ENCODE measurements at regions not wholly inside any gene's neighbourhood (a gene's known extent, or its start where the extent isn't known, plus 50 kb on each side); places are given as distances from the start of the nearest gene placed in this dataset.
"Not testable (repeated sequence)": the region's sequence is repeated elsewhere in the genome, so short reads cannot be mapped to it uniquely, and the experiment has no call there.

- DNase-seq = no peak
These were observed 119.7 kb downstream of the MACROH2A1 start for GRCh38 chr5:135279328-135279727.

GRCh38 chr5:135276151-135276550, 122.9 kb downstream of the MACROH2A1 start:
- DNase-seq = no peak

- no peak for DNase-seq
These were observed 125.8 kb downstream of the MACROH2A1 start for GRCh38 chr5:135273212-135273611.

- DNase-seq = no peak
These were observed 126.7 kb downstream of the MACROH2A1 start for GRCh38 chr5:135272311-135272805.

- DNase-seq = no peak
These were observed 127.3 kb downstream of the MACROH2A1 start for GRCh38 chr5:135271533-135272310.

- DNase-seq = no peak
These were observed 129.1 kb downstream of the MACROH2A1 start for GRCh38 chr5:135269931-135270421.

- DNase-seq = no peak
These were observed 129.8 kb downstream of the MACROH2A1 start for GRCh38 chr5:135269199-135269598.

- no peak for DNase-seq
These were observed 132.1 kb downstream of the MACROH2A1 start for GRCh38 chr5:135266975-135267374.

GRCh38 chr5:135266303-135266635, 132.8 kb downstream of the MACROH2A1 start:
- no peak for DNase-seq

DNA sequence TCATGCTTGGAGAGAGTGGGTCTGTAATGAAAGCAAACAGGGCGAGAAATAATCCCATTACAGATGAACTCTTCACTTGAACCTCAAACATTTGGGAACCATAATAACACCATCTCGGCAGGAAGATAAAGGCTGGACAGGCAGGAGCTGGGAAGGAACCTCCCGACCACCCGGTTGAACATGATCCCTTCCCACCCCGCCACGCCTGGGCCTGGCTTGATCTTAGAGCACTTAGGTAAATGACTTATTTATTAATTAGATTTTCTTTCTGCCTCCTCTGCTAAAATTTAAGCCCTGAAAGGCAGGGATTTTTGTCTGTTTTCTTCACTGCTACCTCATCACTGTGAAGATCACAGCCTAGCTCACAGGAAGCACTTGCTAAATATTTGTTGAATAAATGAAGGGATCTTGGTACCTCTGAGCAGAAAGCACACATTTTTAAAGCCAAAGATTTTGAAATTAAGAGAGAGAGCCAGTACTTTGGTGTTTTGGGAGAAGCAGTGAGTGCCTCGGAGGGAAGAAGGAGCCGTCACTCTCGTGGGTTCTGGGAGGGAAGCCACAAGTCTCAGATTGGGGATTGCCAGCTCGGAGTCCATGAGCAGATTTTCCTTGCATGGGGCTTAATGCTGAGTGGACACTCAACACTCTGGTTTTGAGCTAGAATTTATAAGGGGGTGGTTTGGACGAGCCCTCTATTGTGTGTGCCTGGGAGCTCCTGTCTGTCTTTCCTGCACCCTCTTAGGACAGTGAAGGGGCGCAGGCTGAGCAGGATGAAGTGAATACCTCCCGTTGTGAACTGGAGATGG, 133.3 kb downstream of the MACROH2A1 start:
- no peak for DNase-seq

DNA sequence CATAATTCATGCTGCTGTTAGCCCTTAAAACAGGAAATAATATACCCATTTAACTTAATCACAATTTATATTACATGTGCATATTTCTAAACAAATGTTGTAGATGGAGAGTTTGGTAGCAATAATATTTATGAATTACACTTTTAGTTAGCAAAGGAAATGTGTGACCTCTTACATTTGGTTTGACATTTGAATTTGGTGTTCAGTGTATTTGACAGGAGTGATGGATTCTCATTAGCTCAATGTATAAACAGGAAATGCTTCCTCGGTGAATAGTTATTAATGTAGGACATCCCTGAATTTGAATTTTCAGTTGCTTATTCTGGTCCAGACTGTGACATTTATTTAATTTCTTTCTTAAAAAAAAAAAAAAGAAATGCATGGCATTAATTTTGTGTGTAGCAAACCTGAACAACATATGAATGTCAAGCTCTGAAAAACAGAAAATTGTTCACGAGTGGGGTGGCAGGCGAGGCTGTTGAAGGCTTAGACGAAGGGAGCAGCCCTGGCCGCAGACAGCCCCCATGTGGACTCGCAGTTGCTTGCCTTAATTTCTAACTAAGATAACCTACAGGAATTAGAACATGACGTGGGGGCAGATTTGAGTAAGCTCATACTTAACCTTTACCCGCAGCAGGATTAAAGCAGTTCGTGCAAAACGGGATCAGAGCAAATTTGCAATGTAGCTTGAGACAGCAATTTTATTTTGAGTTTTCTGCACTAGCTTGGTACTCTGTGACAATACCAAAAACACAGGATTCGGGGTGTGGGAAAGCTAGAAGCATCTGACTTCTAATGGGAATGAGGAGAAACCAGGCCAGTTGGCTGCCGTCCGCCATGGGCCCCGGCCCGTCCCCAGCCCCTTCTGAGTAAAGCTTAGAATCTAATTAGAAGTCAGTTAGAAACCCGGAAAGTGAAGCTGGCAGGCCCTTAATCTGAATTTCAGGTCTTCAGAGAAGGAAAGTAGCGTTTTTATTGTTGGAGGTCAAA, 134.3 kb downstream of the MACROH2A1 start:
- DNase-seq = no peak

DNA sequence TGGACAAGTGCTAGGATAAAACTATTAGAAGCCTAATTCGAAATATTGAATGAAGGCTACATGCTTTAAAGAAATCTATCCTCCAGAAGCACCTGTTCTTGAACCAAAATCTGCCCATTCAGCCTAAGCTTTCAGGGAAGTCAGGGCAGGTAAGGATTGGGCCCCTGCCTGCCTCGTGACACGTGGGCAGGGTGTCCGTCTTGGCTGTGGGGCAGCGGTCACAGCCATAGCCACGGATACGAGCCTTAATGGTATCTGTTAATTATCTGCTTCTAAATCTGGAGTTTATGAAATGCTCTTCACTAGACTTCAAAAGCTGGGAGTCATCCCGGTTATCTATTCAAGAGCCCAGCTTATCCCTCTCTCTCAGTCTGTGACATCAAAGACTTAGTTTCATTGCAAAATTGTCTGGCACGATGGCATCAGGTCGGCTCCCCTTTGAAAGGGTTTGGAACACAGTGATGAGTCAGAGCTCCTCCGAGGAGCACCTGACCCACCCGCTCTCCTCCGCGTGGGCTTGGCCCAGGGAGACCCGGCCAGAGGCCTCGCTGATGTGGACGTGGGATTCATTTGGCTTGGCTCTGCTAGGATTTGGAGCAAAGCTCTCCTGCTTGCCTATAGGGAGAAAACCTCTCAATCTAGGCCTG, 135.9 kb downstream of the MACROH2A1 start:
- DNase-seq = no peak

GRCh38 chr5:135262364-135262763, 136.7 kb downstream of the MACROH2A1 start:
- DNase-seq = no peak

GRCh38 chr5:135260108-135260507, 138.9 kb downstream of the MACROH2A1 start:
- not testable (repeated sequence) for DNase-seq

- DNase-seq = no peak
These were observed 143.4 kb downstream of the MACROH2A1 start for GRCh38 chr5:135255461-135256178.

GRCh38 chr5:135254183-135254582, 144.8 kb downstream of the MACROH2A1 start:
- DNase-seq = no peak

- DNase-seq = no peak
These were observed 145.3 kb downstream of the MACROH2A1 start for GRCh38 chr5:135253601-135254178.

DNA sequence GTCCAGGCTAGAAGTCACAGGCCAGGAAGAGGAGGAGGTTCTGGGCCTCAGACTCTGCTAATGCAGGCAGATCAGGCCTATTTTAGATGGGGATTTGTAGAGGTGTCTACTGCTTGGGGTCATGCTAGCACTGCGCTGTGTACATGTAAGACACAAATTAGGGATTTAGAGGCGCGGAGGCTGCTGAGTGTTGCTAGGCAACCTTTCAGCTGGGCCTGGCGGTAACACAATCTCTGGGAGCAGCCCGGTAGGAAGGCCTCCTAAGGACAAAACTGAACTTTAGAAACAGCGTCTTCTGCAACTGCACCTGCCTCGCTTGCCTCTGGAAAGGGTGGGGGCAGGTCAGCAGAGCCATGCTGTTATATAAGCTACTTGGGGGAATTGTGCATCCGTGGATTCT, 147.9 kb downstream of the MACROH2A1 start:
- DNase-seq = no peak

DNA sequence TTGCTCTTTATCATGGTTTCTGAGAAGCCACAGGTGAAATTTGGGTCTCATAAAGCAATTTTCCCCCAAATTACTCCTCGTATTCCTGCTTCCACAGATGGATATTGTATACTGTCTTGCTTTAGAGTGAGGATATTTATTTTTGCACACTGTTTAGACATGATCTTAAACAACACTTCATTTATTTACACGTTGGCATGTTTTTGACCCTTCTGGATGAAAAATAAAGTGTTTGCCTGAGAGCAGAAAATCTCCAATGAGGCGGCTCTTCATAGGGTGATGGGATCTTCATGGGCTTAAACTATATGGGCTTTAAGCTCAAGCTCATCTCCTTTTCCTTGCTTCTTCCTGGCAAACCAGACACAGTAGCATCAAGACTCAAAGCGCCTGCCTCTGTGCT, 148.4 kb downstream of the MACROH2A1 start:
- no peak for DNase-seq

DNA sequence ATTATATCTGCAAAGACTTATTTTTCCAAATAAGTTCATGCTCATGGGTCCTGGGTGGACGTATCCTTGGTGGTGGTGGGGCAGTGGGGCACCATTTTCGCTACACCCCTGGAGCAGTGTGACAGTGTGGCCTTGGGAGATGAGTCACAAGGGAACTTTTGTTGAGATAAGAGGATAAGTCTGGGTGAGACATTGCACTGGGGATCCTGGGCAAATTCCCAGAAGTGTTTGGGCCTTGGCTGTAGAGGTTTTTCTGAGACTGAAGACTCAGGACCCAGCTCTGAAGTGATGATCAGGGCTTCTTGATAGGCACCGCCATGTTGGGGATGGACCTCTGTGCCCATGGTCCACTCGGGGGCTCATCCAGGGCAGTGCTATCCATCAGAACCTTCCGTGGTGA, 149.4 kb downstream of the MACROH2A1 start:
- no peak for DNase-seq

DNA sequence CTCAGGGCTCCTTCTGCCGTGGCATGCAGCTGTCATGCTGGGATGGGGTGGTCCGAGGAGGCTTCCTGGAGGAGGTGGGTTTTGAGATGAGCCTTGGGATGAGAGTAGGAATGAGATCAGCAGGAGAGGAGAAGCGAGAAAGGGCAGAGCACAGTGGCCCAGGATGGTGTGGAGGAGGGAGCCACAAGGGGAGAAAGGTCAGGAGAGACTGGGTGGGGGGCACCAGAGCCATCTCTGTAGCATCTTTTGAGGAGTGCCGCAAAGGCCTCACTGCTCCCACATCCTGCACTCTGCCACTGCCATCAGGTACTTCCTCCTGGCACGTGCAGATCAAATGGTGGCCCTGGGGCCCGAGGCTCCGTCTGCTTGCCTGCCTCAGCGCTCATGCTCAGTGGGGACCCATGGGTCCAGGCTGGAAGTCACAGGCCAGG, 150.2 kb downstream of the MACROH2A1 start:
- no peak for DNase-seq

Data from CD4-positive, alpha-beta T cell treated with Interleukin-21 for 1 hour (primary cell).